ENCODE measurements at regions not wholly inside any gene's neighbourhood (a gene's known extent, or its start where the extent isn't known, plus 50 kb on each side); places are given as distances from the start of the nearest gene placed in this dataset.

- no peaks in the 10 kb centered on the region for H3K27me3 ChIP-seq
- 50 to 64% methylated on average over 1 of the region's 1 CpG for WGBS, 2 donors (ENCODE audit: low coverage in 1 of 2)
- no peaks in the 10 kb centered on the region for H3K36me3 ChIP-seq
- H3K9me3 ChIP-seq, result no peaks in the 10 kb centered on the region
- no peak for TF ChIP-seq CTCF (IDR thresholded peaks at IDR 0.05)
- no peak for TF ChIP-seq EP300 (IDR thresholded peaks at IDR 0.05; ENCODE audit: low read depth)
- no peak for TF ChIP-seq POLR2AphosphoS5 (IDR thresholded peaks at IDR 0.05)
- TF ChIP-seq POLR2A (IDR thresholded peaks at IDR 0.05), result no peak
- H3K4me1 ChIP-seq, result peaks cover 0 to 12% (median 3%) of the 10 kb centered on the region in 4 donors
- DNase-seq, result no peak
- in situ Hi-C loops (cut with MboI; ENCODE audit: low pct_ligation_motif_present in 1 of 4, low pct_unique_long_range_greater_than_20kb in 1 of 4, low sequenced_read_pairs in 3 of 4) (no loop called here), intact Hi-C loops (cut with DNase I; ENCODE audit: low total_unique reads) (no loop called here)
- H3K4me3 ChIP-seq, result no peak overlapping the region
- peak overlapping the region in 3 of 4 donors; percentile 32 to 52 (median 41) for H3K27ac ChIP-seq
Observed at GRCh38 chr2:237199082-237199481, 113.4 kb downstream of the COPS8 start.

- Histone ChIP-seq H3K4me1 (peaks cover 0 to 12% (median 3%) of the 10 kb centered on the region in 4 donors), H3K4me3 (no peak overlapping the region), H3K27ac (peak overlapping the region in 1 of 4 donors; percentile 41), H3K27me3 (no peaks in the 10 kb centered on the region), H3K36me3 (no peaks in the 10 kb centered on the region), H3K9me3 (no peaks in the 10 kb centered on the region)
- WGBS, 2 donors (ENCODE audit: low coverage in 1 of 2), result 95% methylated on average over 1 of the region's 2 CpGs; no CpG with 5 or more reads in 1 of the 2 donors
- no peak for DNase-seq
- intact Hi-C loops (cut with DNase I; ENCODE audit: low total_unique reads), result no loop called here
- in situ Hi-C loops (cut with MboI; ENCODE audit: low pct_ligation_motif_present in 1 of 4, low pct_unique_long_range_greater_than_20kb in 1 of 4, low sequenced_read_pairs in 3 of 4), result no loop called here
- TF ChIP-seq CTCF (IDR thresholded peaks at IDR 0.05), result no peak
- no peak for TF ChIP-seq POLR2A (IDR thresholded peaks at IDR 0.05)
- TF ChIP-seq POLR2AphosphoS5 (IDR thresholded peaks at IDR 0.05), result no peak
- TF ChIP-seq EP300 (IDR thresholded peaks at IDR 0.05; ENCODE audit: low read depth), result no peak
Observed at GRCh38 chr2:237199577-237199976, 113.9 kb downstream of the COPS8 start.

GRCh38 chr2:237200462-237200861 is 114.8 kb downstream of the COPS8 start:
- intact Hi-C loops (cut with DNase I; ENCODE audit: low total_unique reads) (no loop called here), in situ Hi-C loops (cut with MboI; ENCODE audit: low pct_ligation_motif_present in 1 of 4, low pct_unique_long_range_greater_than_20kb in 1 of 4, low sequenced_read_pairs in 3 of 4) (no loop called here)
- H3K27ac ChIP-seq, result no peak overlapping the region
- H3K27me3 ChIP-seq, result no peaks in the 10 kb centered on the region
- no peak for DNase-seq
- H3K36me3 ChIP-seq, result no peaks in the 10 kb centered on the region
- H3K9me3 ChIP-seq, result no peaks in the 10 kb centered on the region
- no peak overlapping the region for H3K4me3 ChIP-seq
- TF ChIP-seq POLR2A (IDR thresholded peaks at IDR 0.05), result no peak
- no peak for TF ChIP-seq CTCF (IDR thresholded peaks at IDR 0.05)
- TF ChIP-seq POLR2AphosphoS5 (IDR thresholded peaks at IDR 0.05), result no peak
- TF ChIP-seq EP300 (IDR thresholded peaks at IDR 0.05; ENCODE audit: low read depth), result no peak
- WGBS, 2 donors (ENCODE audit: low coverage in 1 of 2), result 86% methylated on average over 7 of the region's 7 CpGs; no CpG with 5 or more reads in 1 of the 2 donors
- peaks cover 0 to 12% (median 4%) of the 10 kb centered on the region in 4 donors for H3K4me1 ChIP-seq

GRCh38 chr2:237201461-237202287 is 116.0 kb downstream of the COPS8 start:
- 49 to 57% methylated on average over 3 to 14 of the region's 14 CpGs for WGBS, 2 donors (ENCODE audit: low coverage in 1 of 2)
- no peak for TF ChIP-seq CTCF (IDR thresholded peaks at IDR 0.05)
- TF ChIP-seq EP300 (IDR thresholded peaks at IDR 0.05; ENCODE audit: low read depth), result no peak
- TF ChIP-seq POLR2A (IDR thresholded peaks at IDR 0.05), result no peak
- no peak for TF ChIP-seq POLR2AphosphoS5 (IDR thresholded peaks at IDR 0.05)
- peak overlapping the region; percentile 29 to 48 (median 30) for H3K27ac ChIP-seq
- no peaks in the 10 kb centered on the region for H3K36me3 ChIP-seq
- in situ Hi-C loops (cut with MboI; ENCODE audit: low pct_ligation_motif_present in 1 of 4, low pct_unique_long_range_greater_than_20kb in 1 of 4, low sequenced_read_pairs in 3 of 4), result no loop called here
- H3K27me3 ChIP-seq, result no peaks in the 10 kb centered on the region
- peaks cover 0 to 12% (median 4%) of the 10 kb centered on the region in 4 donors for H3K4me1 ChIP-seq
- no peaks in the 10 kb centered on the region for H3K9me3 ChIP-seq
- no peak overlapping the region for H3K4me3 ChIP-seq
- peak; percentile 14 for DNase-seq
- intact Hi-C loops (cut with DNase I; ENCODE audit: low total_unique reads), result no loop called here

Data from transverse colon (tissue), 4 donors.